ENCODE measurements at regions not wholly inside any gene's neighbourhood (a gene's known extent, or its start where the extent isn't known, plus 50 kb on each side); places are given as distances from the start of the nearest gene placed in this dataset.

DNA sequence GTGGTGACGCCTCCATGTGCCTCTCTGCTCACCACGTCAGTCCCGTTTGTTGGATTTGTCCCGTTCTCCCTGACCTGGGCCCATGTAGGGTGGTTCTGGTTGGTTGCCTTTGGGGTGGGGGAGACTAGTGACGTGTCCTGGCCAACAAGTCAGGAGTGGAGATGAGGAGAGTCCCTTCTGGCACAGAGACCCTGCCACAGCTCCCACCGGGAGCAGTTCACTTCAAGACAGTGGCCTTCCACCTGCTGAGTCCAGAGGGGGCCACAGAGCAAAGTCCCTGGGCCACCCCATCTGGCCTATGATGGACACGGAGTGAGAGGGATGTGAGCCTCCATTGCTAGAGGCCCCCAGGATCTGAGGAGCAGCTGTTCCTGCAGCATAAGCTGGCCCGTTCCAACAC is 405.6 kb downstream of the TCERG1L start:
- no peak for TF ChIP-seq SP1 (IDR thresholded peaks at IDR 0.05)
- TF ChIP-seq TARDBP (IDR thresholded peaks at IDR 0.05), result no peak
- TF ChIP-seq ARNT (IDR thresholded peaks at IDR 0.05), result no peak
- TF ChIP-seq FOXA1 (IDR thresholded peaks at IDR 0.05), result no peak
- TF ChIP-seq FOXK2 (IDR thresholded peaks at IDR 0.05), result no peak
- TF ChIP-seq, protein P1, sequence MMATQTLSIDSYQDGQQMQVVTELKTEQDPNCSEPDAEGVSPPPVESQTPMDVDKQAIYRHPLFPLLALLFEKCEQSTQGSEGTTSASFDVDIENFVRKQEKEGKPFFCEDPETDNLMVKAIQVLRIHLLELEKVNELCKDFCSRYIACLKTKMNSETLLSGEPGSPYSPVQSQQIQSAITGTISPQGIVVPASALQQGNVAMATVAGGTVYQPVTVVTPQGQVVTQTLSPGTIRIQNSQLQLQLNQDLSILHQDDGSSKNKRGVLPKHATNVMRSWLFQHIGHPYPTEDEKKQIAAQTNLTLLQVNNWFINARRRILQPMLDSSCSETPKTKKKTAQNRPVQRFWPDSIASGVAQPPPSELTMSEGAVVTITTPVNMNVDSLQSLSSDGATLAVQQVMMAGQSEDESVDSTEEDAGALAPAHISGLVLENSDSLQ (IDR thresholded peaks at IDR 0.05), result no peak
- TF ChIP-seq FOXM1 (IDR thresholded peaks at IDR 0.05; ENCODE audit: borderline replicate concordance), result no peak
- TF ChIP-seq LEF1 (IDR thresholded peaks at IDR 0.05; ENCODE audit: borderline replicate concordance), result no peak
- TF ChIP-seq NFRKB (IDR thresholded peaks at IDR 0.05), result no peak

Measured in HEK293T (cell line).